Ectodermal cell (in vitro differentiated cells): ENCODE measurements at regions not wholly inside any gene's neighbourhood (a gene's known extent, or its start where the extent isn't known, plus 50 kb on each side); places are given as distances from the start of the nearest gene placed in this dataset.

Source experiments
- H3K27ac ChIP-seq: 2 replicates; pipeline ENCODE4 v1.7.0; 2013; ENCODE audit warnings: mild to moderate bottlenecking, low read depth, low read length; ENCODE audit not compliant: insufficient read depth, poor library complexity, severe bottlenecking
- H3K27me3 ChIP-seq: 2 replicates; pipeline ENCODE4 v1.7.0; 2013; ENCODE audit warnings: mild to moderate bottlenecking, low read length; ENCODE audit not compliant: insufficient read depth, control insufficient read depth, poor library complexity, severe bottlenecking
- H3K36me3 ChIP-seq: one replicate; pipeline ENCODE4 v1.7.0; 2013; ENCODE audit warnings: low read length; ENCODE audit not compliant: control insufficient read depth, insufficient read depth
- H3K4me1 ChIP-seq: one replicate; pipeline ENCODE4 v1.7.0; 2013; ENCODE audit warnings: low read length; ENCODE audit not compliant: control insufficient read depth, insufficient read depth
- H3K4me3 ChIP-seq: 2 replicates; pipeline ENCODE4 v1.7.0; 2013; ENCODE audit warnings: low read depth, low read length, control low read depth; ENCODE audit not compliant: insufficient read depth
- H3K9me3 ChIP-seq: 2 replicates; pipeline ENCODE4 v1.7.0; 2013; ENCODE audit warnings: mild to moderate bottlenecking, low read length, moderate library complexity; ENCODE audit not compliant: control insufficient read depth
- WGBS, 2 experiments: methylation state at CpG; one replicate each; pipeline ENCODE4 v1.1.7; 2013; ENCODE audit warnings: missing lambda C conversion rate in 2 of 2; 5-methylcytosine and 5-hydroxymethylcytosine counted together

- Histone ChIP-seq H3K36me3 (peaks cover 4% of the 10 kb centered on the region), H3K27ac (no peak overlapping the region), H3K4me1 (peaks cover 3% of the 10 kb centered on the region), H3K4me3 (no peak overlapping the region), H3K27me3 (no peaks in the 10 kb centered on the region), H3K9me3 (no peaks in the 10 kb centered on the region)
- 73 to 81% methylated on average over 3 of the region's 3 CpGs for WGBS, 2 experiments
These were observed 132.8 kb upstream of the SHB start for GRCh38 chr9:38201844-38202243.

- H3K27ac ChIP-seq, result no peak overlapping the region
- whole genome bisulfite sequencing, 2 experiments, result 81 to 84% methylated on average over 9 of the region's 9 CpGs
These were observed 131.4 kb upstream of the SHB start for GRCh38 chr9:38200431-38200830.

GRCh38 chr9:38198140-38198539 is 129.1 kb upstream of the SHB start:
- H3K27ac ChIP-seq, result no peak overlapping the region
- H3K9me3 ChIP-seq, result no peaks in the 10 kb centered on the region
- no peak overlapping the region for H3K4me3 ChIP-seq
- WGBS, 2 experiments, result 93 to 95% methylated on average over 6 of the region's 6 CpGs
- peaks cover 4% of the 10 kb centered on the region for H3K36me3 ChIP-seq
- no peaks in the 10 kb centered on the region for H3K27me3 ChIP-seq
- H3K4me1 ChIP-seq, result peaks cover 3% of the 10 kb centered on the region

More at GRCh38 chr9:38200431-38200830, 131.4 kb upstream of the SHB start:
- Histone ChIP-seq H3K27me3 (no peaks in the 10 kb centered on the region), H3K4me3 (no peak overlapping the region), H3K9me3 (no peaks in the 10 kb centered on the region), H3K4me1 (peaks cover 3% of the 10 kb centered on the region), H3K36me3 (peaks cover 4% of the 10 kb centered on the region)

- WGBS, 2 experiments, result 70 to 91% methylated on average over 2 to 3 of the region's 3 CpGs
- no peak overlapping the region for H3K27ac ChIP-seq
These were observed 127.7 kb upstream of the SHB start for GRCh38 chr9:38196714-38197113.

GRCh38 chr9:38195737-38196161 is 126.7 kb upstream of the SHB start:
- H3K4me1 ChIP-seq, result peaks cover 3% of the 10 kb centered on the region
- no peaks in the 10 kb centered on the region for H3K27me3 ChIP-seq
- no peak overlapping the region for H3K4me3 ChIP-seq
- no peak overlapping the region for H3K27ac ChIP-seq
- H3K9me3 ChIP-seq, result no peaks in the 10 kb centered on the region
- 78 to 79% methylated on average over 7 of the region's 7 CpGs for WGBS, 2 experiments
- H3K36me3 ChIP-seq, result no peaks in the 10 kb centered on the region

More at GRCh38 chr9:38196714-38197113, 127.7 kb upstream of the SHB start:
- Histone ChIP-seq H3K27me3 (no peaks in the 10 kb centered on the region), H3K36me3 (peaks cover 1% of the 10 kb centered on the region), H3K4me1 (peaks cover 3% of the 10 kb centered on the region), H3K9me3 (no peaks in the 10 kb centered on the region), H3K4me3 (no peak overlapping the region)

GRCh38 chr9:38194870-38195269 is 125.8 kb upstream of the SHB start:
- no peak overlapping the region for H3K4me3 ChIP-seq
- no peak overlapping the region for H3K27ac ChIP-seq
- H3K9me3 ChIP-seq, result no peaks in the 10 kb centered on the region
- no peaks in the 10 kb centered on the region for H3K36me3 ChIP-seq
- 93 to 94% methylated on average over 4 of the region's 4 CpGs for WGBS, 2 experiments
- H3K4me1 ChIP-seq, result peaks cover 3% of the 10 kb centered on the region
- H3K27me3 ChIP-seq, result no peaks in the 10 kb centered on the region

GRCh38 chr9:38192731-38193265 is 123.8 kb upstream of the SHB start:
- WGBS, 2 experiments, result 88 to 94% methylated on average over 3 of the region's 4 CpGs
- H3K9me3 ChIP-seq, result no peaks in the 10 kb centered on the region
- no peaks in the 10 kb centered on the region for H3K27me3 ChIP-seq
- no peak overlapping the region for H3K4me3 ChIP-seq
- no peak overlapping the region for H3K27ac ChIP-seq
- no peaks in the 10 kb centered on the region for H3K36me3 ChIP-seq
- H3K4me1 ChIP-seq, result peaks cover 2% of the 10 kb centered on the region

GRCh38 chr9:38186404-38187115 is 117.5 kb upstream of the SHB start:
- H3K9me3 ChIP-seq, result no peaks in the 10 kb centered on the region
- no peak overlapping the region for H3K4me3 ChIP-seq
- peaks cover 3% of the 10 kb centered on the region for H3K4me1 ChIP-seq
- no peak overlapping the region for H3K27ac ChIP-seq
- 84 to 94% methylated on average over 4 to 5 of the region's 5 CpGs for WGBS, 2 experiments
- no peaks in the 10 kb centered on the region for H3K36me3 ChIP-seq
- no peaks in the 10 kb centered on the region for H3K27me3 ChIP-seq

- H3K4me3 ChIP-seq, result no peak overlapping the region
- no peak overlapping the region for H3K27ac ChIP-seq
- peaks cover 3% of the 10 kb centered on the region for H3K4me1 ChIP-seq
- no peaks in the 10 kb centered on the region for H3K9me3 ChIP-seq
- no peaks in the 10 kb centered on the region for H3K36me3 ChIP-seq
- no peaks in the 10 kb centered on the region for H3K27me3 ChIP-seq
- 90 to 92% methylated on average over 3 to 5 of the region's 6 CpGs for WGBS, 2 experiments
These were observed 116.8 kb upstream of the SHB start for GRCh38 chr9:38185647-38186403.

- no peak overlapping the region for H3K4me3 ChIP-seq
- no peak overlapping the region for H3K27ac ChIP-seq
- H3K27me3 ChIP-seq, result no peaks in the 10 kb centered on the region
- H3K36me3 ChIP-seq, result no peaks in the 10 kb centered on the region
- H3K4me1 ChIP-seq, result peaks cover 3% of the 10 kb centered on the region
- no peaks in the 10 kb centered on the region for H3K9me3 ChIP-seq
These were observed 115.1 kb upstream of the SHB start for GRCh38 chr9:38183994-38184568.
